PFSK-1 (cell line): ENCODE measurements at regions not wholly inside any gene's neighbourhood (a gene's known extent, or its start where the extent isn't known, plus 50 kb on each side); places are given as distances from the start of the nearest gene placed in this dataset.

Source experiments
- FOXP2 ChIP-seq: optimal IDR thresholded peaks from 2 replicates; pipeline ENCODE3; 2011; ENCODE audit warnings: borderline replicate concordance, control low read depth, inconsistent platforms; ENCODE audit not compliant: insufficient read depth; ENCODE audit errors: extremely low read length, extremely low read depth
- POLR2AphosphoS5 ChIP-seq: IDR thresholded peaks from 2 replicates; pipeline ENCODE4 v1.6.1; 2012; ENCODE audit warnings: low read depth, mild to moderate bottlenecking, control low read depth, low read length, moderate library complexity
- SIN3A ChIP-seq: IDR thresholded peaks from 2 replicates; pipeline ENCODE4 v1.6.1; 2012; ENCODE audit warnings: mild to moderate bottlenecking, low read length, moderate library complexity, borderline replicate concordance; ENCODE audit not compliant: insufficient read depth
- TAF1 ChIP-seq: IDR thresholded peaks from 2 replicates; pipeline ENCODE4 v1.6.1; 2012; ENCODE audit warnings: low read length, control low read depth, borderline replicate concordance; ENCODE audit not compliant: insufficient read depth
- TF ChIP-seq, protein P1 (sequence below), 2 experiments: IDR thresholded peaks; 2 replicates each; pipeline versions ENCODE4 v1.6.1 to v1.8.0; 2011 to 2012; ENCODE audit warnings: low read depth in 2 of 2, low read length in 2 of 2, control low read depth in 1 of 2, inconsistent platforms in 1 of 2, mild to moderate bottlenecking in 1 of 2, moderate library complexity in 1 of 2; ENCODE audit not compliant: insufficient read depth in 1 of 2

DNA sequence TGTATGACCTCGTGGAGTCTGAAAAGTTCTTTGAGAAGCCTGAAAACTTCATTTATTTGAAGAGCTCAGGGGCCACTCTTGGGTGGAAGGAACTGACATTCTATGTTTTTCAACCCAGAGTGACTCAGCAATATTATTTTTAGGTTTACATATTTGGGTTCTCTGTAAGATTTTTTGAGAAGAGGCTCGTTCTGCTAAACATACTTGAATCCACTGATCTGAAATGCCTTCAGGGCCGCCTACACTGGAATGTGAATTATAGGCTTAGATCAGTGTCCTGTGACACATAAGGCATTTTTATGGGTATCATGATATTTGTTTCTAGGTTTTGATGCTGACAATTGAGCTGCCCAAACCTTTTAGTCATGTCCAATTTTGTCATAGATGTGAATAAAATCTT is 86.2 kb downstream of the PSAT1 start:
- TF ChIP-seq POLR2AphosphoS5 (no peak), FOXP2 (no peak), TAF1 (no peak), SIN3A (no peak)
- TF ChIP-seq, protein P1, sequence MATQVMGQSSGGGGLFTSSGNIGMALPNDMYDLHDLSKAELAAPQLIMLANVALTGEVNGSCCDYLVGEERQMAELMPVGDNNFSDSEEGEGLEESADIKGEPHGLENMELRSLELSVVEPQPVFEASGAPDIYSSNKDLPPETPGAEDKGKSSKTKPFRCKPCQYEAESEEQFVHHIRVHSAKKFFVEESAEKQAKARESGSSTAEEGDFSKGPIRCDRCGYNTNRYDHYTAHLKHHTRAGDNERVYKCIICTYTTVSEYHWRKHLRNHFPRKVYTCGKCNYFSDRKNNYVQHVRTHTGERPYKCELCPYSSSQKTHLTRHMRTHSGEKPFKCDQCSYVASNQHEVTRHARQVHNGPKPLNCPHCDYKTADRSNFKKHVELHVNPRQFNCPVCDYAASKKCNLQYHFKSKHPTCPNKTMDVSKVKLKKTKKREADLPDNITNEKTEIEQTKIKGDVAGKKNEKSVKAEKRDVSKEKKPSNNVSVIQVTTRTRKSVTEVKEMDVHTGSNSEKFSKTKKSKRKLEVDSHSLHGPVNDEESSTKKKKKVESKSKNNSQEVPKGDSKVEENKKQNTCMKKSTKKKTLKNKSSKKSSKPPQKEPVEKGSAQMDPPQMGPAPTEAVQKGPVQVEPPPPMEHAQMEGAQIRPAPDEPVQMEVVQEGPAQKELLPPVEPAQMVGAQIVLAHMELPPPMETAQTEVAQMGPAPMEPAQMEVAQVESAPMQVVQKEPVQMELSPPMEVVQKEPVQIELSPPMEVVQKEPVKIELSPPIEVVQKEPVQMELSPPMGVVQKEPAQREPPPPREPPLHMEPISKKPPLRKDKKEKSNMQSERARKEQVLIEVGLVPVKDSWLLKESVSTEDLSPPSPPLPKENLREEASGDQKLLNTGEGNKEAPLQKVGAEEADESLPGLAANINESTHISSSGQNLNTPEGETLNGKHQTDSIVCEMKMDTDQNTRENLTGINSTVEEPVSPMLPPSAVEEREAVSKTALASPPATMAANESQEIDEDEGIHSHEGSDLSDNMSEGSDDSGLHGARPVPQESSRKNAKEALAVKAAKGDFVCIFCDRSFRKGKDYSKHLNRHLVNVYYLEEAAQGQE (IDR thresholded peaks at IDR 0.05; ENCODE audit: insufficient read depth in 1 of 2, low read depth in 2 of 2, low read length in 2 of 2) = no peak
